ENCODE measurements at regions not wholly inside any gene's neighbourhood (a gene's known extent, or its start where the extent isn't known, plus 50 kb on each side); places are given as distances from the start of the nearest gene placed in this dataset.

- no peak for DNase-seq
Observed at GRCh38 chr3:67290438-67290837, 292.3 kb downstream of the KBTBD8 start.

- DNase-seq = no peak
Observed at GRCh38 chr3:67291287-67292252, 293.5 kb downstream of the KBTBD8 start.

- DNase-seq = no peak
Observed at GRCh38 chr3:67292356-67293121, 294.4 kb downstream of the KBTBD8 start.

GRCh38 chr3:67294341-67294740 is 296.2 kb downstream of the KBTBD8 start:
- DNase-seq = no peak

- DNase-seq = no peak
Observed at GRCh38 chr3:67296039-67296892, 298.2 kb downstream of the KBTBD8 start.

GRCh38 chr3:67297715-67298475 is 299.8 kb downstream of the KBTBD8 start:
- DNase-seq = no peak

- DNase-seq = no peak
Observed at GRCh38 chr3:67301556-67301955, 303.4 kb downstream of the KBTBD8 start.

GRCh38 chr3:67302489-67302888 is 304.4 kb downstream of the KBTBD8 start:
- no peak for DNase-seq

- DNase-seq = no peak
Observed at GRCh38 chr3:67305160-67305559, 307.1 kb downstream of the KBTBD8 start.

GRCh38 chr3:67305922-67306321 is 307.8 kb downstream of the KBTBD8 start:
- DNase-seq = no peak

GRCh38 chr3:67311440-67311839 is 313.3 kb downstream of the KBTBD8 start:
- DNase-seq = no peak

GRCh38 chr3:67312155-67312554 is 314.0 kb downstream of the KBTBD8 start:
- no peak for DNase-seq

GRCh38 chr3:67318162-67318561 is 320.1 kb downstream of the KBTBD8 start:
- DNase-seq = no peak

GRCh38 chr3:67324554-67324953 is 326.4 kb downstream of the KBTBD8 start:
- DNase-seq = no peak

All from stimulated activated CD4-positive, alpha-beta T cell treated with anti-CD3 and anti-CD28 coated beads, Interleukin-1b, Interleukin-23, amount 100 ng/mL, for 48 hours (primary cell).